Activated T-cell treated with anti-CD3 and anti-CD28 coated beads, Interleukin-2, amount 50 U/mL, for 48 hours (primary cell): ENCODE measurements at regions not wholly inside any gene's neighbourhood (a gene's known extent, or its start where the extent isn't known, plus 50 kb on each side); places are given as distances from the start of the nearest gene placed in this dataset.
A peak's percentile ranks its signal among the peaks of the same experiment; 100 is the strongest.
"Not testable (repeated sequence)": the region's sequence is repeated elsewhere in the genome, so short reads cannot be mapped to it uniquely, and the experiment has no call there.

Experiments
- DNase-seq, 2 experiments: peaks; one replicate each; pipeline ENCODE4 v3.0.0-alpha.2; 2020

DNA sequence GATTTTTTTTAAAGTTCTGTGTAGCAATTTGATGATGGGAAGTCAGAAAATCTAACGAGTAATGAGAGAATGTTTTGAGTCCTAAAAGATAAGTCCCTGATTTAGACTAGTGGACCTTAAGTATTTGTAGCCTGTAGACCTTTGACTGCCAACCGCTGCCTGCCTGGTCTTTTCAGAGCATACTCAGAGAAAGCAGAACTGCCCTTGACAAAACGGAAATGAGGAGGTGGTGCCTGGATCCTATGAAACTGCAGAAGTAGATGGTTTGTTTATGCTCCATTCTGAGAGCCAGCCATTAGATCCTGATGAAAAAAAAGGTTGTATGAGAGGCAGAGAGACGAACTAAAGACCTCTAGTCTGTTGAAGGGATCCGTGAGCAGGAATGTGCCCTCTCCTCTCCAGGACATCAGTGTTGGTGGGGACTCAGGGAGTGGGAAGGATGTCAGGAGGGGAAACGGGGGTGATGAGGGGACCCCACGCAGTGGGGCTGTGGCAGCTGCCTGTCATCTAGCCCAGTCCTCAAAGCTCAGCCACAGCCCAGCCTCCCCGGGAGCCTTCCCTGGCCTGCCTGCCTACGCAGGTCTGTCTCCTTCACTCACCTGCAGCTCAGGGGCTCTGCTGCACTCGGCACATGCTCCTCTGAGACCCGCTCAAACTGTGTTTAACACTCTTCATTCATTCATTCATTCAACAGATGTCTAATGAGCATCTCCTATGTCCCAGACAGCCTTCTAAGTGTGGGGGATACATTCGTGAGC is 447.5 kb downstream of the AACS start:
- no peak for DNase-seq

DNA sequence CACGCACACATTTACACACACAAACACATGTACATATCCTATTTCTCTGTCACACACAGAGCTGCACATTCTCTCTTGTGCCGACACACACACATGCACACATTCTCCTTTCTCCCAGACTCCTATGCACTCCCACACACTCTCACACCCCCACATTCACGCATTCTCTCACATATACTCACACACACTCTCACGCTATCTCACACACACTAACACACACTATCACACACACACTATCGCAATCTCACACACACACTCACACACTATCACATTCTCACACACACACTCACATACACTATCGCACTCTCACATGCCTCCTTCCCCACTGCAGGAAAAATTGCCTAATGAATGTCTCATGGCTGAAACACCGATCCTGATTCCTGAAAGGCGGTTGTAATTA is 450.7 kb downstream of the AACS start:
- no peak for DNase-seq

DNA sequence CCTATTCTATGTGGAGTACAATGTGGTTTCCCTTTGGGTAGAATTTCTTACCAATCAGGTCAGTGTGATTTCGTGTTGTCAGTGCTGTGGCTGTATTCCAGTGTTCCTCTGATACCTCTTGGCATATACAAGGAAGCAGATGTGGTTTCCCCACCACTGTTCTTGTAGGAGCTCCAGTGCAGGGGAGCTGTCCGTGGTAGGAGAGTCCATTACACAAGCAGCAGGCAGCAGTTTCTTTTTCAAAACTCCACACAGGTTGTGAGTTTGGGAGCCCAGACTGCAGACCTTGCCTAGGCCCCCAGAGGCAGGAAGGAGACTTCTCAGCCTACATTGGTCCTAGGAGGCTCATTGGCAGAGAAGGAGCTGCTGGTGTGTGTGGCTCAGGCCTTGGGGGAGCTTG is 452.8 kb downstream of the AACS start:
- DNase-seq = no peak

DNA sequence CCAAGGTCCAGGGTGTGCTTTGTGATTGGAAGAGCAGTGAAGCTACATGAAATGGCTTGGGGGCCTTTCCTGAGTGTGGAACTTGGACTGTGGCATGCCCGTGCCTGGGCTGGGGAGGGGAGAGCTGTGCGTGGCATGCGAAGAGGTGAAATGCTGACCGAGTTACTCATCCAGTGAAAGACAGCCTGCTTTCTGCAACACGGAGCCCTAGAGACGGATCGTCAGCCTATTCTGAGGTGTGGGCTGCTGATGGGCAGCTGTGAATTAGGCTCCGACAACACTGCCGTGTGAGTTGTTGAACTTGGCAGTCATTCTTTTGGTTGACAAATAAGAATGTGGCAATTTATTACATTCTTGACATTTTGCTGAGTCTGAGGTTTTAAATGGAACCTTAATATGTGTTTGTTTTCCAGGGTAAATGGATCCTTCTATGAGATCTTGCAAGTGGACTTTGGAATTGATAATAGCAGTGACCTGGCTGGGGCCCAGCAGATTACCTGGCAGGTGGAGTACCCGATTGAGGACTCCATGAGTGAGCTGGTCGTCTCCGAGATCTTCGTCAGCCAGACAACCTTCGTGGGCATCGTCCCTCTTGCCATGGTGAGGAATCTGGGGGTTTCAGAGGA is 453.9 kb downstream of the AACS start:
- no peak for DNase-seq

DNA sequence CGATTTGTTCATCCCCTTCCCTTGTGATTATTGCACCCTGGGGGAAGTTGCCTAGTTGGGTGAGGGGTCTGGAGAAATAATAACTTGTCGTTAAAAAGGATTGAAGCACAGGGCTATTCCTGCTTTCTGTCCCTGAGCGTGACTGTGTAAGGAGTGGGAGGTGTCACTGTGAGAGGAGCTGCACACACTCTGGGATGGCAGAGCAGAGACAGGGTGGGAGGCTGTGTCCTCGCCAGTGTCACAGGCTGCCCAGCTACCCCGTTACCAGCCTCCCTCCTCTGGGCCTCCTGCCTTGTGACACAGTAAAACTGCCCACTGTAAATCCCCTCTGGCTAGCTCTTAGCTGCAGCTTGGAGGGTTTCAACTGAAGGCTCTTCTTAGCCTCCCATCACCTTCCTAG is 460.6 kb downstream of the AACS start:
- DNase-seq = no peak

DNA sequence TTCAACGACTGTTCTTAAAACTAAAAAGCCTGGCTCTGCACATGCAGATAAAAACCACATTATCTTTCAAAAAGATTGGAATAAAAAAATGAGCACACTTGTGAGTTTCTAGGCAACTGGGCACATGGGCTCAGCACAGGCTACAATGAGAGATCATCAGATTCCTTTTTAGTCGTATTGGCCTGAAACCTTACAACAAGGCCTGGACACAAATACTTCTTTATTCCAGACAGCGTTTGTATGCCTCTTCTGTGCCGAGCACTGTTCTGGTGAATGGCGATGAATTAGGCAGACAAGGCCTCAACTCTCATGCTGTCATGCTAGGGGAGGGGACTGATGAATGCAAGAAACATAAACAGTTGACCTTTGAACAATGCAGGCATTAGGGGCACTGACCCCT is 463.0 kb downstream of the AACS start:
- no peak for DNase-seq

DNA sequence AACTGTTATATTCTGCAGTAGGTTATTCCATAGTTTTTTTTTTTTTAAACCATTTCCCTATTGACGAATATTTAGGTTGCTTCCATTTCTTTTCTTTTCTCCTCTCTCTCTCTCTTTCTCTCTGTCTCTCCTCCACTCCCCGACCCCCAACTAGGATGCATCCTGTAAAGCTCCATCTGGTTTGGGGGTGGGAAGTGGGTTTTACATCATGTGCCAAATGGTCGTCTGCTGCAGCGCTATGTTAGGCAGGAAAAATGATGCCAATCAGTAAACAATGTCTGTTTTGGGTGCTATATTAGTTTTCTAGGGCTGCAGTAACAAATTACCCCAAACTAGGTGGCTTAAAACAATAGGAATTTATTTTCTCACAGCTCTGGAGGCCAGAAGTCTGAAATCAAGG is 465.0 kb downstream of the AACS start:
- DNase-seq = no peak

DNA sequence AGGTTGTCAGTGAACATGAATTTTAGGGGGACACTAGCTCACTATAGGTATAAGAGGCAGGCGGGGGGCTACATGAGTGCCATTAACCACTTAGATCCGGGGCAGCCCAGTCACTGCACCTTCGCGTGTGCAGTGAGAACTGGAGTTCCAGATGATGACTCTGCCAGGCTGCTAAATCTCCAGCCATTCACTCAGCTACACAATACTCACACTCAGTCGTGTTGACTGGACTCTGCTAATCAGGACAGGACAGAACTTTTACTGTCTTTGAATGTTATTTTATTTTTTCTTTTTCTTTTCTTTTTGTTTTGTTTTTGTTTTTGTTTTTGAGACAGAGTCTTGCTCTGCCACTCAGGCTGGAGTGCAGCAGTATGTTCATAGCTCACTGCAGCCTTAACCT is 465.6 kb downstream of the AACS start:
- no peak for DNase-seq

DNA sequence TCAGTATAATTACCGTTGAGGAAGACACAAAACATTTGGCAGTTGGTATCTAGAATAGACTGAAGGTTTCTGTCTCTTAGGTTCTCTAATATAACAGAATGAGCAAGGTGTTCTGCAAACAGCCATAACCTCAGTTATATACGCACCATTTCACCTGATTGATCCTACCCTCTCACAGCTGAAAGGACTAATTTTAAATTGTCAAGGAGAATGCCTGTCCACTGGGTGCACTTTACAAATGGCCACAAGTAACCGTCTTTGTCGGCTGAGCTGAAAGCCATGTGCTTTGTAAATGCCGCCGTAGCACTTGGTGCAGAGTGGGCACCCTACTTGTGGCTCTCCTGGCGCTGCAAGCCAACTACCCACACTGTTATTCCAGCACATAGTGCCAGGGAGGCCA is 466.3 kb downstream of the AACS start:
- DNase-seq = no peak

DNA sequence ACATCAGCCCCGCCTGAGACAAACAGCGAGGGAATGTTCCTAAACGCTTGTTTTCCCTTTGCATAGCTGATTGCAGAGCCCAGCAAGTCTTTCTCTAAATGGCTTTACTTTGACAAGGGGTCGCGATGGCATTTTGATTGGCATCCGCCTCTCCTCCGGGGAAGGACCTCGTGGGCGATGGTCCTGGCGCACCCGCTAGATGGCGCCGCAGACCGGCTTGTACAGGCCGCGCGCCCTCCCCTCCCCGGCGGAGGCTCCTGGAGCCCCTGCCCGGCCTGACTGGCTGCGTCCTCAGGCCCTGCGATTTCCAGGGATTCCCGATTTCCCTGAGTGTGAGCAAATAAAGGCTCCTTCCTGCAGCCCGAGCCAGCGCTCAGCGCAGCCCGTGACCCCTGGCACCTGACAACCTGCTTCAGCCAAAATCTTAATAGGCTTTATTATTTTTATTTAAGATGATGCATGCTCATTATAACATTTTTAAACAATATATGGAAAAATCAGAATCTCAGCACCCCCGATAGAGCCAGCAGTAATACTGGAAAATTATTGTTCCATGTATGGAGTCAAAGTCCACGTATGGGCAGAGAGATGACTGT is 468.3 kb downstream of the AACS start:
- peak; percentile 42 to 48 for DNase-seq

DNA sequence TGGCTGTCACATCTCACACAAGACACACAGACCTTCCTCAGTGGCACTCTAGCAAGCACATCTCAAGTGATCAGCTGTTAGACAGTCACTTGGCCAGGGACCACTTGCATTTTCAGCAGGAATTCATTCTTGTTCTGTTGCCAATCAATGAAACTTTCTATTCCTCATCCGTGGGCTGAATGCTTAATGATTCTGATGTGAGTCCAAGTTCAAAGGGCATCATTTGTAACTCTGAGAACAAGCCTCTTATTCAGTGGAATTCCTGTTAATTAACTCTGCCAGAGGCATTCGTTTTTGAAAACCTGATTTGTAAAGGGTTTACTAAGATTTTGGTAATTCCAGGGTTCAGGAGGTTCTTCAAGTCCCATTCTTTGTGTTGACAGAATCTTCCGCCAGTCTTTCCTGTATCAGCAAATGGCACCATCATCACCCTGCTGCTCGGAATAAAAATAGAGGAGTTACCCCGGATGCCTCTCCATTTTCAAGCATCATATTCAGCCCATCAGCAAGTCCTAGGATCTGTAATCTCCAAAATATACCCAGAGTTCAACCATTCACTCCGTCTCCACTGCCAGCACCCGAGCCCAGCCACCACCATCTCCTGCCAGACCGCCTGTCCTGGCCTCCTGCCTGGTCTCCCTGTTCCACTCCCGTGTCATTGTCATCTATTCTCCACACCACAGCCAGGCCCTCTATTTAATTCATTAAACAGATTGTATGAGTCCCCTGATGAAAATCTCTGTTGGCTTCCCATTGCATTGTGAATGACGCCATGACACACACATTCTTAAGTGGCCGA is 473.4 kb downstream of the AACS start:
- no peak for DNase-seq

DNA sequence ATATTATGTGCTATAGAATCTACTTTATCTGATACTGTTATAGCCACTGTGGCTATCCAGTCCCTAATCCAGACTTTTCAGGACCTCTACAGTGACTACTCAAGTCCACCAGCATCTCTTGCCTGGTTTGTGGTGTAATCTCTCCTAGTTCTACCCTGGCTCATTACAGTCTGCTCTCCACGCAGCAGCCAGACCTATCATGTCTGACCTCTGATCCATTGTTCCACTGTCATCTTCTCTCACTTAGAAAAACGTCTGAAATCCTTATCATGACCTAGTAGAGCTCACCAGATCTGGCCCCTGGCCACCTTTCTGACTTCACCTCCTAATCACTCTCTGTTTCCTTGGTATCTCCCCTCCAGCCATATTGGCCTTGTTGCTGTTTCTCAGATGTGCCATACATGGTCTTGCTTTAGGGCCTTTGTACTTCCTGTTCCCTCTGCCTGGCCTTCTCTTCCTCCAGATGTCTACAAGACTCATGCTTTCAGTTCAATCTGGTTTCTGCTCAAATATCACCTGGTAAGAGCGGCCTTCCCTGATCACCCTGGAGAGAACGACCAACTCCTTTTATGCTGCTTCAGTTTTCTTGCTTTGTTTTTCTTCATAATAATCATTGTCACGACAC is 475.5 kb downstream of the AACS start:
- no peak for DNase-seq

DNA sequence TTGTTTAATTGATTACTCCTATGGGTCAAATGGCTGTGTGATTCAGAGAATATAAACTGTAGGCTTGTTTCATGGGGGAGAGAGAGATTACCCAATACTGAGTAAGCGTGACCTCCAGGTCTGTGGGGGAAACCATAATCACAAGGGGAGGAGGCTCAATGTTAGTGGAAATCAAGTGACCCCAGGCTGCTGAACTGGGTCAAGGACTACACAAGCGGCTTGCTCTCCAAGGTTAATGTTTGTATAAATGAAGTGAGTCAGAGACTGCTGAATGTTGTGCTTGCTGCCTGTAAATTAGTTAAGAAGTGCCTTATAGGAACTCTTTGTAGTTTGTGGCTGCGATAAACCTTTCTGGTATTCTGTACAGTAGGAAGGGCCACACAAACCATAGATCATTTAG is 479.7 kb downstream of the AACS start:
- no peak for DNase-seq

DNA sequence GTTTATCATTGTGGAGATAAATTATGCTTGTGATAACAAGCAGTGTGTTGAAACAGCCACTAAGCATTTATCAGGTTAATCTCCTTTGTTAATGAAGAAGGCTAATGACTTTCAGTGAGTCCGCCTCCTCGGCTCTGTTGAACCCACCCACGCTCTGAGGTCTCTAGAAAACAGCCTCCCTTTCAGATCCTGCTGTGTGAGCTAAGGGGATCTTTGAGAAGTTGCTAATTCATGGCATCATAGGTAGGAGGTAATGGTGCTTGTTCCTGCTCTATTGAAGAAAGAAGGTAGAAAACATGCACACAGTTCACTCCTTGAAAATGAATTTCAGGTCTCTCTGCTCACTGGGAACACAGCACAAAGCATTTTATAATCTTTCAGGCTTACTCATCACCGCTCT is 483.9 kb downstream of the AACS start:
- DNase-seq = no peak

DNA sequence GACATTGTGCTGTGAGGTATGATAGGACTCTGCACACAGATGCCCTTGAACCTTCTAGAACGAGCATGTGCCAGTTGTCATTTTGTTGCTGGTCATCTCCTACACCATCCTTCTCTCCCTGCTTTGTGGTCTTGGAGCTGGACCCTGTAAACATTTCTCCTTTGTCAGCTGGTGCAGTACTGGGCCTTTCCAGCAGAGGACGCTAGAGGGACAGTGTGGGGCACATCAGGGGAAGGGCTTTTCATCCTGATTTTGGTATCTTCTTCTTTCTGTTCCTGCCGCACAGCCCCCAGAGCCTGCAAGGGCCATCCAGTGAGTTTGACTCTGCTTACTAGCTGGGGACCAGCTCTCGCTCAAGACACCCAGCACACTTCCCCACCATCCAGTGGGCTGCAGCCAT is 484.6 kb downstream of the AACS start:
- peak; percentile 16 to 20 for DNase-seq

DNA sequence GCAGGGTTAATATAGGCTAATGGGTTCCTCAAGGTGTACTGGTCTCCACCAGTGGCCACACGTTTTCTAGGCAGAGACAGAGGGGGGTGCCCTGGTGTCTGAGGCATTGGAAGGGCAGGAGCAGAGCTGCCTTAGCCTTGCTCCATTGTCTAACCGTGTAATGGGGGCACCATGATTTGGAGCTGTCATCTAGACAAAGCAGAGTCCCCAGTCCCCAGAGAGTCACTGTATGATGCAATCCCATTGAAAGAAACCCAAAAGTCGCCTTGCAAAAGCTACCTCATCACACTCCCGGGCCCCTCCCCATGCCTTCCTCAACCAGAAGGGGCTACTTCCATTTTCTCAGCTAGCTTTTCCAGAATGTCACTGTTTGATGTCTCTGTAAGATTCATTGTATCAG is 487.1 kb downstream of the AACS start:
- DNase-seq = no peak

DNA sequence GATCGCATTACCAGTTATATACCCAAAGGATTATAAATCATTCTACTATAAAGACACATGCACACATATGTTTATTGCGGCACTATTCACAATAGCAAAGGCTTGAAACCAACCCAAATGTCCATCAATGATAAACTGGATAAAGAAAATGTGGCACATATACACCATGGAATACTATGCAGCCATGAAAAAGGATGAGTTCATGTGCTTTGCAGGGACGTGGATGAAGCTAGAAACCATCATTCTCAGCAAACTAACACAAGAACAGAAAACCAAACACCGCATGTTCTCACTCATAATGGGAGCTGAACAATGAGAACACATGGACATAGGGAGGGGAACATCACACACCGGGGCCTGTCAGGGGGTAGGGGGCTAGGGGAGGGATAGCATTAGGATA is 495.8 kb downstream of the AACS start:
- not testable (repeated sequence) for DNase-seq

DNA sequence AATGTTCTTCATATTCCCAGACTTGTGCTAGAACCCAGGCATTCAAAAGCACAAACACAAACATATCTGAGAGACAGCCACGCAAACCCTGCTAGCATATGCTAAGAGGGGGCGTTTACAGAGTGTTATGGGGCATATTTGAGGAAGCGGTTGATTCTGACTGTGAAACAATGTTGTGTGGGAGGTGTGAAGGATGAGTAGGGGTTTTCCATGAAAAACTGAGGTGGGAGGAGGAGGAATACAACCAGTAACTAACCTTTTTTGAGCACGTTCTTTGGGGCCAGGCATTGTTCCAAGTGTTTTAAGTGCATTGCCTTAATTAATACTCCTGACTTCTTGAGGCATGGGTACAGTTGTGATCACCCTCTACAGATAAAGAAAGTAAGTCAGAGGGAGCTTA is 499.5 kb downstream of the AACS start:
- no peak for DNase-seq

DNA sequence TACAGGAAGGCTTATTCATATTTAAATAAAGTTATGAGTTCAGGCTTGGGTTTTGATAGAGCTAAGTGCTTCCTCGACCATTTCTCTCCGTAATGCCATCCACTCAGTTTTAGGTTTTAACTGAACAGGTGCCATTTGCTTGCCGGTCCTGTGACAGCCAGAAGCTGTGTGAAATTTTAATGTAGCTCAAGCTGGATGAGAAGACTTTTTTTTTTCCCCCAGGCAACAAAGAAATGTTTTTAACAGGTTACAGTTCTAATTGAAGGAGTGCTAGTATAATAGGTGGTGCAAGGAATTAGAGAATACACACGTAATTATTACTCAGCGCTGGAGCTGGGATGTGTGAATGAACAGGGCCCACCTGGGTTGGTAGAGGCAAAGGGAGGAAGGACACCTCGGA is 502.3 kb downstream of the AACS start:
- DNase-seq = no peak

DNA sequence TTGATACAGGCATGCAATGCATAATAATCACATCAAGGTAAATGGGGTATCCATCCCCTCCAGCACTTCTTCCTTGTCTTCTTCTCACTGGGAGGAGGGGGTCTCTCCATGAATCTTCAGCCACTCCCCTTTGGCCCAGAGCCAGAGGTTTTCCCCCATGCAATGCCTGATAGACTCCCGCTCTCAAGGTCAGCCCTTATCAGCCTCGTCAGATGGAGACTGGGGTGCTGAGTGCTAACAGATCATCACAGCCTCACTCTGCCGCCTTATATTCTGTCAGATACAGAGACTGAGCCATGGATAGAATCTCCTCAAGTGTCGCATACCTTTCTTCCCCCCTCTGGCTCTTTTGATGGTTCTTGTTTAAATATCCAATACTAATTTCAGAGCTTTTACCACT is 503.1 kb downstream of the AACS start:
- DNase-seq = no peak

DNA sequence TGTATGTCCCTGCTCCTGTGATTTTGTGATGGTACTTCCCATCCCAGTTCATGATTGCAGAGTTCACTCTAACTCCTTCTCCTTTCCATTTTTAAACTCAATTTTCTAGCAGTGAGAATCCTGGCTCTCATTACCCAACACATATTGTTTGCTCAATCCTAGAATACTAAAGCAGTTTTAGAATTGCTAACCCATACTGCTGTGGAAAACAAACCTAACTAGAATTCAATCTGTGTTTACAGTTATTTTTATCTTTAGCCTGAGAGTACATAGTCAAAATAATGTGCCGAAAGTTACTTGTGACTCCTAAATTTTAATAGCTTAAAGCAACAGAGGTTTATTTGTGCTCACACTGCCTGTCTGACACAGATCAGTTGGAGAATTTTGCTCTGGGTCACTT is 508.0 kb downstream of the AACS start:
- DNase-seq = no peak

DNA sequence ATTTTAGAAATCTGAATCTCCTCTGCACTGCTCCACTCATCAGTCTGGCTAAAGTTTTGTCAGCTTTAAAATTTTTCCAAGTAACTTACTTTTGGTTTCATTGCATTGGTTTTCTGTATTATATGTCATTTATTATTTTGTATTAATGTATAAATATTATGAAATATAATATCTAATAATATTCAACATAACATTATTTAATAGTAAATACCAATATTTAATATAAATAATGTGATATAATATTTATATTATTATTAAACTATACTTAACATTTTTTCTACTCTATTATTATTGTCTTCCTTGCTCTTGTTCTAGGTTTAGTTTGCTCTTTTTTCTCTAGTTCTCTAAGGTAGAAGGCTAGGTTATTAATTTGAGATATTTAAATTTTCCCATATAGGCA is 512.1 kb downstream of the AACS start:
- no peak for DNase-seq

DNA sequence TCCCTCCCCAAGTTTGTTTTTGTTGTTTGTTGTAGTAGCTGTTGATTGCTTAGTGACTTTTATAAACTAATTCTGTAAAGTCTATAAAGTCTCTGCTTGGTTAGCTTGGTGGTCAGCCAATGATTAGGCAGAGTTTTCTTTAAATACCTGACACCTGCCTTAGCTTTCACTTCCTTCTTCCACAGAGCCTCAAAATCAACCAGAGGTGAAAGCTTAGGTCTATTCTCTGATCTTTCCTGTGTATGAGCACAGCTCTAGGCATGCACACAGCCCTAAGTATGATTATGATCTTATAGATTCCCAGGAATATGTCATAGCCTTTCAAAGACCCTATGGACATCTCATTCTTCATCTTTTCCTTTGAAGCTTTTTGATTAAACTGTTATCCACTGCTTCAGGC is 514.7 kb downstream of the AACS start:
- DNase-seq = no peak
